Brain microvascular endothelial cell (primary cell): ENCODE measurements at regions not wholly inside any gene's neighbourhood (a gene's known extent, or its start where the extent isn't known, plus 50 kb on each side); places are given as distances from the start of the nearest gene placed in this dataset.

ENCODE experiments used
- DNase-seq: peaks from one replicate; pipeline ENCODE4 v3.0.0-alpha.2; 2020
- H3K27ac ChIP-seq: fragments of 250-450 bp; sonication (Bioruptor Pico); 2 replicates; pipeline ENCODE4 v1.5.1; 2020; ENCODE audit warnings: mild to moderate bottlenecking, moderate library complexity
- H3K27me3 ChIP-seq: fragments of 250-450 bp; sonication (Bioruptor Pico); replicated peaks from 2 replicates; pipeline ENCODE4 v1.5.1; 2020; ENCODE audit warnings: mild to moderate bottlenecking
- H3K36me3 ChIP-seq: fragments of 250-450 bp; sonication (Bioruptor Pico); replicated peaks from 2 replicates; pipeline ENCODE4 v1.5.1; 2020; ENCODE audit warnings: mild to moderate bottlenecking
- H3K4me3 ChIP-seq: 2 replicates; pipeline ENCODE4 v1.5.1; 2011; ENCODE audit warnings: low read depth, mild to moderate bottlenecking, control low read depth, low read length, moderate library complexity
- CTCF ChIP-seq: IDR thresholded peaks from 2 replicates; pipeline ENCODE4 v1.5.1; 2011; ENCODE audit warnings: low read depth, mild to moderate bottlenecking, moderate library complexity, low read length, control low read depth, inconsistent platforms; ENCODE audit errors: missing control alignments
- in situ Hi-C: cut with HindIII; loops from 2 replicates; pipeline ENCODE4 v1.10.0; 2017; ENCODE audit warnings: low sequenced_read_pairs, low pct_ligation_motif_present

- H3K36me3 ChIP-seq = no peaks in the 10 kb centered on the region
- no peak for DNase-seq
- in situ Hi-C loops = no loop called here
- no peaks in the 10 kb centered on the region for H3K27me3 ChIP-seq
- no peak overlapping the region for H3K4me3 ChIP-seq
- no peak overlapping the region for H3K27ac ChIP-seq
- TF ChIP-seq CTCF = no peak
Observed at GRCh38 chr12:92299344-92299743, 153.7 kb upstream of the BTG1 start.

GRCh38 chr12:92297932-92298696 is 152.5 kb upstream of the BTG1 start:
- peak; percentile 55 for DNase-seq
- Histone ChIP-seq H3K36me3 (no peaks in the 10 kb centered on the region), H3K4me3 (no peak overlapping the region), H3K27me3 (no peaks in the 10 kb centered on the region), H3K27ac (no peak overlapping the region)
- no peak for TF ChIP-seq CTCF
- in situ Hi-C loops = no loop called here

- no peak for DNase-seq
- TF ChIP-seq CTCF = no peak
- Histone ChIP-seq H3K27me3 (no peaks in the 10 kb centered on the region), H3K4me3 (no peak overlapping the region), H3K36me3 (no peaks in the 10 kb centered on the region), H3K27ac (no peak overlapping the region)
- in situ Hi-C loops = no loop called here
Observed at GRCh38 chr12:92297405-92297804, 151.8 kb upstream of the BTG1 start.

GRCh38 chr12:92295523-92295922 is 149.9 kb upstream of the BTG1 start:
- no peaks in the 10 kb centered on the region for H3K27me3 ChIP-seq
- H3K36me3 ChIP-seq = no peaks in the 10 kb centered on the region
- DNase-seq = peak; percentile 8
- no peak overlapping the region for H3K27ac ChIP-seq
- in situ Hi-C loops = no loop called here
- TF ChIP-seq CTCF = no peak
- H3K4me3 ChIP-seq = no peak overlapping the region

- H3K27me3 ChIP-seq = no peaks in the 10 kb centered on the region
- H3K27ac ChIP-seq = no peak overlapping the region
- no peak for TF ChIP-seq CTCF
- H3K36me3 ChIP-seq = no peaks in the 10 kb centered on the region
- H3K4me3 ChIP-seq = no peak overlapping the region
- DNase-seq = peak; percentile 17
- in situ Hi-C loops = no loop called here
Observed at GRCh38 chr12:92294676-92295440, 149.2 kb upstream of the BTG1 start.
